ENCODE measurements at regions not wholly inside any gene's neighbourhood (a gene's known extent, or its start where the extent isn't known, plus 50 kb on each side); places are given as distances from the start of the nearest gene placed in this dataset.

DNA sequence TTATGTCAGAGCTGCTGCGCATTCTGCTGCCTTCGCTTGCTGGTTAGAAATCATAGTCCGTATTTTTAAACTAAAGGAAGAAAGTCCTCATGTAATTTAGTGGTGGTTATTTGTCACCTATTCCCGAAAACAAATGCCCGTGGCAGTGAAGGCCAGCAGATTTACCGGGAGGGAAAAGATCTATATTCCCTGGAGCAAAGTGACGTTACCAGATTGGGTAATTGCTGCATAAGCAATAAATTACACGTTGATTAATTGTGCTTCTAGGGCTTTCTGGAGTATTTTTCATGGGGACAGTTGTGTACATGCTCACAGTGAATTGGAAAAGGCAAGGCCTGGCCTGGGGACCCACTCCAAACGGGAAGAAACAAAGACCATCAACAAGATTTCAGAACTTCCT is 298.7 kb downstream of the NPHP4 start:
- no peaks in the 10 kb centered on the region for H3K9me3 Mint-ChIP-seq
- POLR2A ChIA-PET, result interaction anchor here (0.5 kb wide), 1 partner anchor 489 kb away, joined by 4 read pairs; no protein-coding TSS in a partner anchor
- H3K4me1 Mint-ChIP-seq, result no peaks in the 10 kb centered on the region
- no peak for ATAC-seq (ENCODE audit: low read depth)
- no peak overlapping the region for H3K27ac Mint-ChIP-seq
- H3K4me3 Mint-ChIP-seq, result no peak overlapping the region
- no peaks in the 10 kb centered on the region for H3K36me3 Mint-ChIP-seq
- H3K27me3 Mint-ChIP-seq, result no peaks in the 10 kb centered on the region
- DNase-seq, result no peak

DNA sequence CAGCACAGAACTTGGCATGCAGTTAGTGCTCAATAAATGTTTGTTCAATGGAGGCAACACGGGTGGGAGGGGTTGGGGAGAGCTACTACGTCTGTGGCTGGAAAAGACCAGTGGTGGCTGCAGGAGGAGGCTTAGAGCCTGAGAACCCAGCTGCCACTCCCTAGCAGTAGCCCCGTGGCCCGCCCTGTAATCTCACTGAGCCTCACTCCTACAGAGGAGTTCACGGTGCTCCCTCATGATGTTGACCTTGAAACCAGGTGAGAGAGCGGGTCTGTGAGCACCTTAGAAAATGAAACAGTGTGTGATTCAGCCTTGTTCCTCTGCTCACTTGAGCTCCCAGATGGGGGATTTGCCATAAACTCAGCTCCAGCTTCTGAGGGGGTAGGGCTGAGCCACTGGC is 299.6 kb downstream of the NPHP4 start:
- Mint-ChIP-seq H3K27me3 (no peaks in the 10 kb centered on the region), H3K27ac (no peak overlapping the region), H3K36me3 (no peaks in the 10 kb centered on the region), H3K4me3 (no peak overlapping the region), H3K4me1 (no peaks in the 10 kb centered on the region), H3K9me3 (no peaks in the 10 kb centered on the region)
- POLR2A ChIA-PET, result no interaction called here
- DNase-seq, result no peak
- no peak for ATAC-seq (ENCODE audit: low read depth)

DNA sequence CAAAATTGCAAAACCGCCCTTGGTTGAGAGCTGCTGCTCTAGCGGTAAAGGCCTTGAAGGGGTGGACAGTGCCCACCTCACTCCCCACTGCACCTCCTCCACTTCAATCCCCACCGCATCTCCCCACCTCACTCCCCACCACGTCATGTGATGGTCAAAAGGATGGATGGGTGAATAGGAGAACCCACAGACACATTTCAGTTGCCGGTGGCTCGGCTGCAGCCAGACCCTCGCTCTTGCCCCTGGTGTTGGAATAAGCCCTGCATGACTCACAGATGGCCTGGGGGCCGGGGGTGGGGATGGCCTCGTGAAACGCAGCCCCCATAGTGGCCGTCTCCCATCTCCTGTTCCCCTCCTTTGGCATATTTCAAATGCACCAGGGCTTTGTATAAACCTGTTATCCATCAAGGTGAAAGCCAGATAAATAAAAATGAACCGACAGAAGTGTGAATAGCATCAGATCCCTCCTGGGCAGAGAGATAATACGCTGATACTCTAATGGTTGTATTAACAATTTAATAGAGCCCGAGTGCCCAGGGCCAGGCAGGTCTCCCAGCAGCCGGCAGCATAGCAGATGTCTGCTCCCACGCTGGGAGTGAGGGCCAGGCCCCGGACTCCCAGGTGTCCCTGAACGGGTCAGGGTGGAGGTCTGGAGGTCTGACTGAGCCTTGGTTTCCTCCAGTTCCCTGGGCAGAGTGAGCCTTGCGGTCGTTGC is 300.3 kb downstream of the NPHP4 start:
- ATAC-seq (ENCODE audit: low read depth) (no peak), DNase-seq (no peak)
- POLR2A ChIA-PET, result no interaction called here
- no peak overlapping the region for H3K27ac Mint-ChIP-seq
- no peaks in the 10 kb centered on the region for H3K9me3 Mint-ChIP-seq
- H3K36me3 Mint-ChIP-seq, result no peaks in the 10 kb centered on the region
- no peak overlapping the region for H3K4me3 Mint-ChIP-seq
- H3K27me3 Mint-ChIP-seq, result no peaks in the 10 kb centered on the region
- no peaks in the 10 kb centered on the region for H3K4me1 Mint-ChIP-seq

DNA sequence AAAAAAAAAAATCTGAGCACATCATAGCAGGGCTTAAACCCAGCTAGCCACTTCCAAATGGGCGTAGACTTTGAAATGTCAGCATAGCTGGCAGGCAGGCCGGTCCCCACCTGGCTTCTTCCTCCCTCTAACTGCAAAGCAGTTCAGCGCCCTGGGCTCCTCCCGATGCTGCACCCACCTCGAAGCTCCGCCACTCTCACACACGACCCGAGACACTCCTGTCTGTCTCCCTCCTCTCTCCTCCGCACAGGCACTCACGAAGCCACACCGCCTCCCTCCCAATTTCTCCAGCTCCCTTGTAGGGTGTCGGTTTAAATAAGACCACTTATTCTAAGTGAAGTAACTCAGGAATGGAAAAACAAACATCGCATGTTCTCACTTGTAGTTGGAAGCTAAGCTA is 301.3 kb downstream of the NPHP4 start:
- Mint-ChIP-seq H3K36me3 (no peaks in the 10 kb centered on the region), H3K27ac (no peak overlapping the region), H3K27me3 (no peaks in the 10 kb centered on the region), H3K4me1 (no peaks in the 10 kb centered on the region), H3K9me3 (no peaks in the 10 kb centered on the region), H3K4me3 (no peak overlapping the region)
- no peak for ATAC-seq (ENCODE audit: low read depth)
- DNase-seq, result no peak
- POLR2A ChIA-PET, result no interaction called here

DNA sequence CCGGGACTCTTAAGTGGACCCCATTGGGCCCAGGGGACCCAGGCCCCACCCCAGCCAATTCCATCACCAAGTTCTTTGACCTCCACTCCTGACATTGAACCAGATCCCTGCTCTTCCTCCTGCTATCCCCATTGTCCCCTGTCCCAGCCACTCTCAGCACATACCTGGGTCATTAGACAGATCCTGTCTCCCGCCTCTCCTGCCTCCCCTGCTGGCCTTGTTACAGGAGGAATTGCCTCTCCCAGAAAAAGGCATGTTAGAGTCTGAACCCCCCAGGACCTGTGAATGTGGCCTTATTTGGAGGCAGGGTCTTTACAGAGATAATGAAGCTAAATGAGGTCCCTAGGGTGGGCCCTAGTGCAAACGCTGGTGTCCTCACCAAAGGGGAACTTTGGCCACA is 301.9 kb downstream of the NPHP4 start:
- no peak overlapping the region for H3K4me3 Mint-ChIP-seq
- no peak for ATAC-seq (ENCODE audit: low read depth)
- no peaks in the 10 kb centered on the region for H3K36me3 Mint-ChIP-seq
- no peaks in the 10 kb centered on the region for H3K9me3 Mint-ChIP-seq
- H3K27me3 Mint-ChIP-seq, result no peaks in the 10 kb centered on the region
- POLR2A ChIA-PET, result no interaction called here
- no peaks in the 10 kb centered on the region for H3K4me1 Mint-ChIP-seq
- no peak overlapping the region for H3K27ac Mint-ChIP-seq
- DNase-seq, result no peak

DNA sequence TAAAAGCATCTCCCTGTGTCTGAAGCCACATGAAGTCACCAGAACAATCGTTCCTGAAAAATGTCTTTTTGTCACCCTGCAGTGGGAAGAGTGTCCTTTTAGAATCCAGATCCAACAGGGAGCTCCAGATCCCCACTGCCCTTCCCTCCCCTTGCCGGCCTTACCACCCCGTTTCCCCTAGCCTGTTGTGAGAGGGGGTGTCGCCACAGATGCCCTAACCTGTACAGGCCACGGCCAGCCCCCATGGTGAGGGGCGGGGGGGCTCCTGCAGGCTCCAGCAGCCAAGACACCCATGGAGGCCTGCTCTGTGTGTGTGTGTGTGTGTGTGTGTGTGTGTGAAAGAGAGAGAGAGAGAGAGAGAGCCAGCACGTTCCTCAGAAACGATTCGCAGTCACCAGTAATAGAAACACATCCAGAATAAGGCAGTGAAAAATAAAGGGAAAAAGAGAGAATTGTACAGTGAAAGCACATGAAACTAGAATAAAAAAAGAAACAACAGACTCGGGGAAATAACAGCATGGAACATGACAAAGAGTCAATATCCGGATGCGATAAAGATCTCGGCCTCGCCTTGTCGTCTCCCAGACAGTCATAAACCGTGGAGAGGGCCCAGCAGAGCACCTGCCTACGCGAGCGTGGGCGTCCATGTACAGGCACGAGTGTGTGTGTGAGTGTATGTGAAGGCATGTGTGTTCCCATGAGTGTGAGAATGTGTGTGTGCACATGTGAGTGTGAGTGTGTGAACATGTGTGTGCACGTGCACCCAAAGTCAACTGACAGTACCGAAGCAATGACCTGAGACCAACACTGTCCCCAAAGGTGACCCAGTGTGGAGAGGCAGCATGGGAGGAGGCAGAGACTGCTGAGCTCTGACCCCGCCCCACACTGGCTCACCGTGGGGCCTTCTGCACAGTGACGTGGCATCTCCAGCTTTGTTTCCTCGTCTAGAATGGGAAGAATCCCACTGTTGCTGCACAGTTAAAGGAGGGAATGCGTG is 303.8 kb downstream of the NPHP4 start:
- Mint-ChIP-seq H3K36me3 (no peaks in the 10 kb centered on the region), H3K27me3 (no peaks in the 10 kb centered on the region), H3K27ac (no peak overlapping the region), H3K9me3 (no peaks in the 10 kb centered on the region), H3K4me3 (no peak overlapping the region), H3K4me1 (peaks cover 3% of the 10 kb centered on the region)
- DNase-seq, result no peak
- POLR2A ChIA-PET, result no interaction called here
- ATAC-seq (ENCODE audit: low read depth), result no peak

DNA sequence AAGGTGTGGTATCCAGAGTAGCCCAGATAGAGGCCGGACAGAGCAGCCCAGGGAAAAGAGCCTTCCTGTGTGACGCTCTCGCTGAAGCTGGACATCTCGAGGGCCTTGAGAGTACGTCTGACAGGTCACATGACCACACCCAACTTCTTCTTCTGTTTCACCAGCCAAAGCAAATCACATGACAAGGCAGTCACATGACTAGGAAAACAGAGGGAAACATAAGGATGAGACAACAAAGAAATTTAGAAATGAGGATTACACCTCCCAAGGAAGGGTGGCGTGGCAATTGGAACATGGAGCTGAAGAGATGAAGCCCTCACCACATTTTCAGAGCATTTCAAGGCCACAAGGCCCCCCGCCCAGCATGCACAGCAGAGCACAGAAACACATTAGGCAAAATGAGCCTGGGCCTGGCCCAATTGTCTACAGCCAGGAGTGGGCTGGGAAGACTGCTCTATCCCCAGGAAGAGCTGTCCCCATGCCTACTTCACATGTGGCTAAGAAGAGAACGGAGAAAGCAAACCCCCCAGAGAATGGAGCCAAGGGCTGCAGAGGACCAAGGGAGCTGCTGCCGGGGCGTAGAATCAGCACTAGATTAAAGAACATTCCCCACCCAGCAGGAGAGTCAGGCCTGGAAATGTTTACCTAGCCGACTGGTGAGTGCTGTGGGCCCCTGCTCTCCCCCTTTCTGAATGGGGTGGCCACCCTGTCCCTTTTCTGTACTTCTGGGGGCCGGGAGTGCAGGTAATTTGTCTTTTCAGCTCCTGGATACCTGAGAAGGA is 305.1 kb downstream of the NPHP4 start:
- no peak overlapping the region for H3K27ac Mint-ChIP-seq
- no peak overlapping the region for H3K4me3 Mint-ChIP-seq
- H3K4me1 Mint-ChIP-seq, result peaks cover 3% of the 10 kb centered on the region
- POLR2A ChIA-PET, result no interaction called here
- DNase-seq, result no peak
- ATAC-seq (ENCODE audit: low read depth), result no peak
- no peaks in the 10 kb centered on the region for H3K9me3 Mint-ChIP-seq
- H3K27me3 Mint-ChIP-seq, result no peaks in the 10 kb centered on the region
- no peaks in the 10 kb centered on the region for H3K36me3 Mint-ChIP-seq

DNA sequence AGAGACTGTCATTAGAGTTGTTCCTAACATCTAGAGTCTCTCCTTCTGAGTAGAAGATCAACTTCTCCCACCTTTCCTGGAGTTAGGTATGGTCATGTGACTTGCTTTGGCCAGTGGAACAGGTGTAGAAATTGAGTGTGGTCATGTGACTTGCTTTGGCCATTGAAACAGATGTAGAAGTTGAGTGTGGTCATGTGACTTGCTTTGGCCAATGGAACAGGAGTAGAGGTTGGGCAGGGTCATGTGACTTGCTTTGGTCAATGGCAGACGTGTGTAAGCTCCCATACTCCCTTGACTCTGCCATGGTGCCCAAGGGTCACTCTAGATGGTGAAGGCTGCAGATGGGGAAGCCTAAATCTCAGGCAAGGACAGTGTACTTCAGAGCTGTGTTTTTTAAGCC is 306.0 kb downstream of the NPHP4 start:
- POLR2A ChIA-PET, result no interaction called here
- ATAC-seq (ENCODE audit: low read depth) (no peak), DNase-seq (no peak)
- Mint-ChIP-seq H3K4me1 (peaks cover 3% of the 10 kb centered on the region), H3K27me3 (no peaks in the 10 kb centered on the region), H3K27ac (no peak overlapping the region), H3K36me3 (no peaks in the 10 kb centered on the region), H3K4me3 (no peak overlapping the region), H3K9me3 (no peaks in the 10 kb centered on the region)

DNA sequence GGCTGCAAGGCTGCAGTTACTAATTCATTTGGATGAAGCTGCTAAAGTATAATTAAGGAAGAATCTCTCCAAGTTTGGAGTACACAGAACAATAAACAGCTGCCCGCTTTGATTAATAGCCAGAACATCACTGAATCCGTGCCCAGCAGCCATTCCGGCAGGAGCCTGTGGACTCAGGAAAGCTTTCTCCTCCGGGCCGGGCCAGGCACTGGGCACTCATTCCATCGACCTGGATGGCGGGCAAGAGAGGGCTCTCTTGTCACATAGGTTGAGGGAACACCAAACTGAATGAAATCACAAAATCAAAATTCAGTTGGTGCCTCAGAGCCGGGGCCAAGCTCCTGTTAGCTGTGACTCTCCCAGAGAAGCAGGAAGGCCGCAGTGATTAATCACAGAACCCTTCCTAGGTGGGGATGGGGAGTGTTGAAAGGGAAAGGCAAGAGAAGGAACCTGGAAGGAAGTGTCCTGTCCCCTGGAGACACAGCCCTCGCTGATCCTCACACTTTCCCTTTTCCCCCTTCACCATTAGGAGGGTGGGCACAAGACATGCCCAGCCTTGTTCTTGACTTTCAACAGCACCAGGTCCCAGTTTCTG is 306.7 kb downstream of the NPHP4 start:
- Mint-ChIP-seq H3K4me3 (no peak overlapping the region), H3K27ac (no peak overlapping the region), H3K4me1 (peaks cover 3% of the 10 kb centered on the region), H3K27me3 (no peaks in the 10 kb centered on the region), H3K36me3 (no peaks in the 10 kb centered on the region), H3K9me3 (no peaks in the 10 kb centered on the region)
- ATAC-seq (ENCODE audit: low read depth), result no peak
- POLR2A ChIA-PET, result no interaction called here
- no peak for DNase-seq

DNA sequence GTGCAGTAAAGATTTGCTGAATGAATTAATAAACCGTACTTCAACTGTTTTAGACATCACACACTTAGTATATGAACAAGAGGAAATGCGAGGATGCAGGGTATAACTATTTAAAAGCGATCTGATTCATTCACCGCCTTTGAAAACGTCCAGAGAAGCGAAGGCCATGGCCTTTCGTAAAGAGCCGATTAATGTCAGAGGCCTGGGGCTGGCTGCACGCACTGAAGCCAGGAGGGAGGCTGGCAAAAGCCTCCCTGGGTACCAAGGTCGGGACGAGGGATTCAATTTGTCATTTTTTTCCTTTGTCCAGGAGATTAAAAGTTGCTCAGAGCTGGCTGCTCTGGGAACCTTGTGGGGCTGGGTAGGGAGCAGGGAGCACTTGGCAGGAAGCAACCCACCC is 307.4 kb downstream of the NPHP4 start:
- no peaks in the 10 kb centered on the region for H3K36me3 Mint-ChIP-seq
- no peaks in the 10 kb centered on the region for H3K9me3 Mint-ChIP-seq
- H3K4me3 Mint-ChIP-seq, result no peak overlapping the region
- H3K4me1 Mint-ChIP-seq, result peaks cover 3% of the 10 kb centered on the region
- H3K27ac Mint-ChIP-seq, result no peak overlapping the region
- POLR2A ChIA-PET, result no interaction called here
- H3K27me3 Mint-ChIP-seq, result no peaks in the 10 kb centered on the region
- DNase-seq (no peak), ATAC-seq (ENCODE audit: low read depth) (no peak)

DNA sequence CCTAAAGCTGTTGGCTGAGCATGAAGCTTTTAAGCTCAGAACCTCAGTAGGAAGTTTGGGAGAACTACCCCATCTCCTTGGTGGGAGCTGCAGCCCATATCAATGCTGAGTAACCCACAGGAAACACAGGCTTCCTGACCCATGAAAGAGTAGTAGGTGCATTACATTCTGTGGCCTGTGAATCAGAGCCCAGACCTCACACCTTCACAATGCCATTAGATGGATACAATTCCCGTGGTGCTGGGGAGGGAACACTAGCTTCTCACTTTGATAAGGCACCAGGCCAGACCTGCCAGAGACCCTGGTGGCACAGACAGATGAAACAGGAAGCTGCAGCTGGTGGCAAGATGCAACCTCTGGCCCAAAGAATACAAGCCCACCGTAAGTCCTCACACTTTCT is 308.8 kb downstream of the NPHP4 start:
- Mint-ChIP-seq H3K27ac (no peak overlapping the region), H3K36me3 (no peaks in the 10 kb centered on the region), H3K4me3 (no peak overlapping the region), H3K27me3 (peaks cover 4% of the 10 kb centered on the region), H3K9me3 (peaks cover 6% of the 10 kb centered on the region), H3K4me1 (peaks cover 3% of the 10 kb centered on the region)
- DNase-seq (no peak), ATAC-seq (ENCODE audit: low read depth) (no peak)
- POLR2A ChIA-PET, result no interaction called here

DNA sequence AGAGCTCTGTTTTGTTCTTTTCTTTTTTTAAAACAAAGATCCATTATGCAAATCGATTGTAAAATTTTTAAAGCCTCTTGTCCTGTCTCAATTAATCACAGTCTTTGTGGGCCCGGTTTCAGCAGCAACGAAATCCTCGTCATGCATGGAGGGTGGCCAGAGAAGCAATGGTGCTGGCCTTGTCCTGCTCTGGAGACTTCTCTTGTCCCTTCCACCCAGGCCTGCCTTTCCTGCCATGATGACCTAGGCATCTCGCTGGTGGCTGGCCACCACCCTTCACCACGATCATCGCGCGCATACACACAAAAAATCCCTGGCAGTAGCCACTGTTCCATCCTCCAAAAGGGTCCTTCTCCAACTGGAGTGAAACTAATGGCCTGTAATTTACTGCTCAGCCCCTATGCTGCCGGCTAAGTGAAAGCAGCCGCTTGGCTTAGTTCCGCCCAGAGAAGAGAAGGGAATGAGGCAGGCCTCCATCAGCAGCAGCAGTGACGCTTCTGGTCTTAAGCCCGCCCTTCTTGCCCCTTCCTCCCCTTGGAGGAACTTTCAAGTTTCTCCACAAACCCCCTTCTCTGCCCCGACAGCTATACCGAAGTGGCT is 309.5 kb downstream of the NPHP4 start:
- ATAC-seq (ENCODE audit: low read depth), result no peak
- Mint-ChIP-seq H3K9me3 (peaks cover 7% of the 10 kb centered on the region), H3K27me3 (peaks cover 4% of the 10 kb centered on the region), H3K36me3 (no peaks in the 10 kb centered on the region), H3K27ac (no peak overlapping the region), H3K4me3 (no peak overlapping the region), H3K4me1 (peaks cover 3% of the 10 kb centered on the region)
- POLR2A ChIA-PET, result no interaction called here
- no peak for DNase-seq

DNA sequence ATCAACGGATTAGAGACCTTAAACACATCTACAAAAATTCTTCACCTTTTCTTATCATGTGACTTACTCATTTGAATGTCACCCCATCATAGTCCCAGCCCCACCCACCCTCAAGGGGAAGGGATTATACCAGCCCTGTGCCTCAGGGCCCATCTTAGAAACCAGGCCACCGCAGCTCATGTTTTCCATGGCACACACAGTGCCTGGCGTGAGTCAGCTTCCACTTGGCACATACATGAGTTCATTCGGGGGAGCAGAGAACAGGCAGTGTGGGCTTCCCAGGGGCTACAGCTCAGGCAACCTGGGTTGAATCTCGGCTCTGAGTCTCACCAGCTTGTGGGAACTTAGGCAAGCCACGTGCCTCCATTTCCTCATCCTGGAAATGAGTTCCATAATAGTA is 310.6 kb downstream of the NPHP4 start:
- peaks cover 7% of the 10 kb centered on the region for H3K9me3 Mint-ChIP-seq
- POLR2A ChIA-PET, result no interaction called here
- DNase-seq, result no peak

More for the DNA sequence above, 310.6 kb downstream of the NPHP4 start:
- Mint-ChIP-seq H3K27me3 (peaks cover 4% of the 10 kb centered on the region), H3K36me3 (no peaks in the 10 kb centered on the region), H3K4me1 (peaks cover 3% of the 10 kb centered on the region), H3K4me3 (no peak overlapping the region), H3K27ac (no peak overlapping the region)
- no peak for ATAC-seq (ENCODE audit: low read depth)
